ENCODE measurements at regions not wholly inside any gene's neighbourhood (a gene's known extent, or its start where the extent isn't known, plus 50 kb on each side); places are given as distances from the start of the nearest gene placed in this dataset.
"Not testable (repeated sequence)": the region's sequence is repeated elsewhere in the genome, so short reads cannot be mapped to it uniquely, and the experiment has no call there.

- DNase-seq: no peak
Observed at GRCh38 chr3:147675761-147676160, 266.6 kb downstream of the ZIC1 start.

- no peak for DNase-seq
Observed at GRCh38 chr3:147680837-147681483, 271.8 kb downstream of the ZIC1 start.

- DNase-seq: no peak
Observed at GRCh38 chr3:147688868-147689267, 279.7 kb downstream of the ZIC1 start.

GRCh38 chr3:147699175-147699838 is 290.1 kb downstream of the ZIC1 start:
- DNase-seq: peak; percentile 75

- peak; percentile 6 for DNase-seq
Observed at GRCh38 chr3:147701195-147701594, 292.0 kb downstream of the ZIC1 start.

- no peak for DNase-seq
Observed at GRCh38 chr3:147702509-147702908, 293.3 kb downstream of the ZIC1 start.

GRCh38 chr3:147705651-147706051 is 296.5 kb downstream of the ZIC1 start:
- DNase-seq: no peak

GRCh38 chr3:147710753-147711152 is 301.6 kb downstream of the ZIC1 start:
- DNase-seq: not testable (repeated sequence)

- DNase-seq: no peak
Observed at GRCh38 chr3:147712357-147712756, 303.2 kb downstream of the ZIC1 start.

GRCh38 chr3:147712758-147713157 is 303.6 kb downstream of the ZIC1 start:
- DNase-seq: not testable (repeated sequence)

- DNase-seq: no peak
Observed at GRCh38 chr3:147713234-147714133, 304.3 kb downstream of the ZIC1 start.

- DNase-seq: no peak
Observed at GRCh38 chr3:147729641-147730040, 320.5 kb downstream of the ZIC1 start.

GRCh38 chr3:147730284-147730683 is 321.1 kb downstream of the ZIC1 start:
- DNase-seq: no peak

- DNase-seq: no peak
Observed at GRCh38 chr3:147733217-147733616, 324.1 kb downstream of the ZIC1 start.

GRCh38 chr3:147735616-147736015 is 326.5 kb downstream of the ZIC1 start:
- no peak for DNase-seq

GRCh38 chr3:147736226-147736625 is 327.1 kb downstream of the ZIC1 start:
- DNase-seq: no peak

GRCh38 chr3:147737376-147737775 is 328.2 kb downstream of the ZIC1 start:
- peak; percentile 43 for DNase-seq

- no peak for DNase-seq
Observed at GRCh38 chr3:147740928-147741327, 331.8 kb downstream of the ZIC1 start.

- DNase-seq: no peak
Observed at GRCh38 chr3:147744967-147745366, 335.8 kb downstream of the ZIC1 start.

- DNase-seq: no peak
Observed at GRCh38 chr3:147755310-147755709, 346.1 kb downstream of the ZIC1 start.

- no peak for DNase-seq
Observed at GRCh38 chr3:147756476-147756875, 347.3 kb downstream of the ZIC1 start.

GRCh38 chr3:147757866-147758265 is 348.7 kb downstream of the ZIC1 start:
- DNase-seq: no peak

- DNase-seq: no peak
Observed at GRCh38 chr3:147758771-147759170, 349.6 kb downstream of the ZIC1 start.

GRCh38 chr3:147760085-147760484 is 350.9 kb downstream of the ZIC1 start:
- no peak for DNase-seq

Measured in EL (cell line).